HG03025 (cell line): ENCODE measurements at regions not wholly inside any gene's neighbourhood (a gene's known extent, or its start where the extent isn't known, plus 50 kb on each side); places are given as distances from the start of the nearest gene placed in this dataset.
"Not testable (repeated sequence)": the region's sequence is repeated elsewhere in the genome, so short reads cannot be mapped to it uniquely, and the experiment has no call there.

Experiments used
- ATAC-seq: cut with Tn5 transposase; IDR thresholded peaks from one replicate; pipeline ENCODE4 v1.9.1; 2021; ENCODE audit warnings: mild to moderate bottlenecking, moderate library complexity; ENCODE audit not compliant: unreplicated experiment, low FRiP score

GRCh38 chr6:9744119-9744518, 670.8 kb downstream of the TFAP2A start:
- ATAC-seq: no peak

GRCh38 chr6:9732056-9732455, 682.8 kb downstream of the TFAP2A start:
- no peak for ATAC-seq

GRCh38 chr6:9725776-9726175, 689.1 kb downstream of the TFAP2A start:
- ATAC-seq: not testable (repeated sequence)

GRCh38 chr6:9717568-9717967, 697.3 kb downstream of the TFAP2A start:
- no peak for ATAC-seq

GRCh38 chr6:9711365-9711764, 703.5 kb downstream of the TFAP2A start:
- ATAC-seq: no peak

GRCh38 chr6:9710574-9710973, 704.3 kb downstream of the TFAP2A start:
- no peak for ATAC-seq

- ATAC-seq: no peak
These were observed 706.3 kb downstream of the TFAP2A start for GRCh38 chr6:9708600-9708999.

- ATAC-seq: no peak
These were observed 709.9 kb downstream of the TFAP2A start for GRCh38 chr6:9704989-9705388.

- ATAC-seq: no peak
These were observed 712.0 kb downstream of the TFAP2A start for GRCh38 chr6:9702914-9703313.

- no peak for ATAC-seq
These were observed 715.0 kb downstream of the TFAP2A start for GRCh38 chr6:9699888-9700287.

- no peak for ATAC-seq
These were observed 717.5 kb downstream of the TFAP2A start for GRCh38 chr6:9697263-9697931.

- no peak for ATAC-seq
These were observed 724.5 kb downstream of the TFAP2A start for GRCh38 chr6:9690388-9690787.

- not testable (repeated sequence) for ATAC-seq
These were observed 734.1 kb downstream of the TFAP2A start for GRCh38 chr6:9680727-9681126.

GRCh38 chr6:9675122-9675521, 739.8 kb downstream of the TFAP2A start:
- no peak for ATAC-seq

GRCh38 chr6:9659848-9660247, 755.0 kb downstream of the TFAP2A start:
- ATAC-seq: no peak

- ATAC-seq: no peak
These were observed 756.9 kb downstream of the TFAP2A start for GRCh38 chr6:9657994-9658393.

- no peak for ATAC-seq
These were observed 767.3 kb downstream of the TFAP2A start for GRCh38 chr6:9647599-9647998.

GRCh38 chr6:9647071-9647445, 767.8 kb downstream of the TFAP2A start:
- no peak for ATAC-seq

GRCh38 chr6:9646342-9647070, 768.4 kb downstream of the TFAP2A start:
- ATAC-seq: no peak

GRCh38 chr6:9638861-9639260, 776.0 kb downstream of the TFAP2A start:
- no peak for ATAC-seq

- no peak for ATAC-seq
These were observed 780.1 kb downstream of the TFAP2A start for GRCh38 chr6:9634776-9635175.

- ATAC-seq: no peak
These were observed 782.8 kb downstream of the TFAP2A start for GRCh38 chr6:9632026-9632425.
